HepG2 (cell line): ENCODE measurements at regions not wholly inside any gene's neighbourhood (a gene's known extent, or its start where the extent isn't known, plus 50 kb on each side); places are given as distances from the start of the nearest gene placed in this dataset.

Experiments used
- ELF4 ChIP-seq: sonication (generic); formaldehyde crosslinking; IDR thresholded peaks from 2 replicates; pipeline ENCODE4 v1.5.0; 2020; ENCODE audit warnings: missing genetic modification reagents, mild to moderate bottlenecking, moderate library complexity, borderline replicate concordance
- ETV5 ChIP-seq: IDR thresholded peaks from 2 replicates; pipeline ENCODE4 v1.6.1; 2018; ENCODE audit warnings: missing biosample characterization, missing genetic modification reagents, inconsistent platforms, borderline replicate concordance
- FOXK1 ChIP-seq: sonication (generic); formaldehyde crosslinking; IDR thresholded peaks from 2 replicates; pipeline ENCODE4 v1.4.0; 2020; ENCODE audit warnings: low read depth, missing genetic modification reagents, borderline replicate concordance
- FUBP1 ChIP-seq: sonication (generic); formaldehyde crosslinking; IDR thresholded peaks from 2 replicates; pipeline ENCODE4 v1.5.1; 2020; ENCODE audit warnings: missing genetic modification reagents, mild to moderate bottlenecking, borderline replicate concordance
- GLI4 ChIP-seq: sonication (generic); formaldehyde crosslinking; IDR thresholded peaks from 2 replicates; pipeline ENCODE4 v1.5.1; 2020; ENCODE audit warnings: missing genetic modification reagents, mild to moderate bottlenecking, moderate library complexity, borderline replicate concordance
- HNF4A ChIP-seq: sonication (generic); formaldehyde crosslinking; IDR thresholded peaks from 2 replicates; pipeline ENCODE4 v1.4.0; 2020; ENCODE audit warnings: missing genetic modification reagents
- KDM2A ChIP-seq: sonication (generic); formaldehyde crosslinking; IDR thresholded peaks from 2 replicates; pipeline ENCODE4 v1.4.0; 2020; ENCODE audit warnings: low read depth, missing genetic modification reagents, borderline replicate concordance
- KLF6 ChIP-seq: IDR thresholded peaks from 2 replicates; pipeline ENCODE4 v1.8.0; 2016; ENCODE audit warnings: missing biosample characterization, missing genetic modification reagents
- MLX ChIP-seq: IDR thresholded peaks from 2 replicates; pipeline ENCODE4 v1.6.1; 2016
- SSRP1 ChIP-seq: IDR thresholded peaks from 2 replicates; pipeline ENCODE4 v1.6.1; 2016; ENCODE audit warnings: control low read depth
- TBX2 ChIP-seq: sonication (generic); formaldehyde crosslinking; IDR thresholded peaks from 2 replicates; pipeline ENCODE4 v1.5.0; 2020; ENCODE audit warnings: missing genetic modification reagents, mild to moderate bottlenecking, borderline replicate concordance
- THAP9 ChIP-seq: sonication (generic); formaldehyde crosslinking; IDR thresholded peaks from 2 replicates; pipeline ENCODE4; 2020; ENCODE audit warnings: missing genetic modification reagents, mild to moderate bottlenecking, borderline replicate concordance
- ZBED4 ChIP-seq: sonication (generic); formaldehyde crosslinking; IDR thresholded peaks from 2 replicates; pipeline ENCODE4 v1.4.0; 2020; ENCODE audit warnings: missing genetic modification reagents, borderline replicate concordance
- ZBTB7B ChIP-seq: sonication (generic); formaldehyde crosslinking; IDR thresholded peaks from 2 replicates; pipeline ENCODE4 v1.4.0; 2020; ENCODE audit warnings: missing genetic modification reagents
- ZFP90 ChIP-seq: sonication (generic); formaldehyde crosslinking; IDR thresholded peaks from 2 replicates; pipeline ENCODE4 v1.8.0; 2022; ENCODE audit warnings: missing genetic modification reagents, mild to moderate bottlenecking, inconsistent platforms, borderline replicate concordance
- ZNF513 ChIP-seq: sonication (generic); formaldehyde crosslinking; conservative IDR thresholded peaks from 2 replicates; pipeline ENCODE4 v1.5.0; 2020; ENCODE audit warnings: missing genetic modification reagents
- ZNF670 ChIP-seq: sonication (generic); formaldehyde crosslinking; IDR thresholded peaks from 2 replicates; pipeline ENCODE4 v1.8.0; 2022; ENCODE audit warnings: mild to moderate bottlenecking, missing genetic modification reagents, borderline replicate concordance

- TF ChIP-seq KDM2A (CRISPR knock-in tag) (peak; percentile 40; the same call in 1 of the 2 replicates), ETV5 (peak; percentile 82), ZFP90 (CRISPR knock-in tag) (peak; percentile 39; the same call in 1 of the 2 replicates), FOXK1 (CRISPR knock-in tag) (peak; percentile 43; the same call in 1 of the 2 replicates), HNF4A (CRISPR knock-in tag) (peak; percentile 79), GLI4 (CRISPR knock-in tag) (no peak), TBX2 (CRISPR knock-in tag) (peak; percentile 55; the same call in 1 of the 2 replicates), ZBTB7B (CRISPR knock-in tag) (peak; percentile 62; the same call in 1 of the 2 replicates), SSRP1 (CRISPR knock-in tag) (peak; percentile 87; the same call in 1 of the 2 replicates), ZBED4 (no peak), ZNF670 (no peak), THAP9 (CRISPR knock-in tag) (no peak), KLF6 (CRISPR knock-in tag) (no peak), ZNF513 (no peak), ELF4 (CRISPR knock-in tag) (no peak), FUBP1 (CRISPR knock-in tag) (no peak), MLX (CRISPR knock-in tag) (0 out of 2 replicates have a peak, but pooled peaks have one; percentile 36)
Observed at GRCh38 chr2:15776629-15776919, 163.8 kb upstream of the MYCN start (continued).
